Activated CD8-positive, alpha-beta T cell treated with anti-CD3 and anti-CD28 coated beads for 36 hours (primary cell): ENCODE measurements at regions not wholly inside any gene's neighbourhood (a gene's known extent, or its start where the extent isn't known, plus 50 kb on each side); places are given as distances from the start of the nearest gene placed in this dataset.
"Not testable (repeated sequence)": the region's sequence is repeated elsewhere in the genome, so short reads cannot be mapped to it uniquely, and the experiment has no call there.

Experiments
- ATAC-seq: fragments of 200-7000 bp; cut with Tn5 transposase; one replicate; pipeline ENCODE4 v1.10.0; 2021; ENCODE audit warnings: mild to moderate bottlenecking, moderate library complexity
- CTCF ChIA-PET: fragments of 350-600 bp; sonication (Branson Sonifier 250); formaldehyde crosslinking; loops from one replicate; lab custom pipeline; 2021; ENCODE audit warnings: antibody characterized with exemption; lab: Charles Lee
- POLR2A ChIA-PET: fragments of 350-600 bp; sonication (Branson Sonifier 250); formaldehyde crosslinking; loops from one replicate; lab custom pipeline; 2021; ENCODE audit warnings: antibody characterized with exemption; lab: Charles Lee
- DNase-seq: peaks from one replicate; pipeline ENCODE4 v3.0.0-alpha.2; 2020
- H3K27ac Mint-ChIP-seq: one replicate; pipeline ENCODE4 v1.8.0; 2021; ENCODE audit warnings: mild to moderate bottlenecking, mixed read lengths
- H3K27me3 Mint-ChIP-seq: one replicate; pipeline ENCODE4 v1.8.0; 2021; ENCODE audit warnings: mixed read lengths
- H3K36me3 Mint-ChIP-seq: one replicate; pipeline ENCODE4 v1.8.0; 2021; ENCODE audit warnings: low read depth, mixed read lengths
- H3K4me1 Mint-ChIP-seq: one replicate; pipeline ENCODE4 v1.8.0; 2021; ENCODE audit warnings: low read depth, mixed read lengths
- H3K4me3 Mint-ChIP-seq: one replicate; pipeline ENCODE4 v1.8.0; 2021; ENCODE audit warnings: mild to moderate bottlenecking, moderate library complexity, mixed read lengths
- H3K9me3 Mint-ChIP-seq: one replicate; pipeline ENCODE4 v1.8.0; 2021; ENCODE audit warnings: mixed read lengths
- intact Hi-C: fragments of 100-400 bp; cut with micrococcal nuclease; formaldehyde crosslinking; loops from one replicate; pipeline ENCODE4 v1.10.0; 2022
- TF ChIP-seq, protein P1 (sequence below): fragments of 200-600 bp; IDR thresholded peaks from one replicate; pipeline ENCODE4 v1.8.0; 2022; ENCODE audit warnings: antibody characterized with exemption, mild to moderate bottlenecking

DNA sequence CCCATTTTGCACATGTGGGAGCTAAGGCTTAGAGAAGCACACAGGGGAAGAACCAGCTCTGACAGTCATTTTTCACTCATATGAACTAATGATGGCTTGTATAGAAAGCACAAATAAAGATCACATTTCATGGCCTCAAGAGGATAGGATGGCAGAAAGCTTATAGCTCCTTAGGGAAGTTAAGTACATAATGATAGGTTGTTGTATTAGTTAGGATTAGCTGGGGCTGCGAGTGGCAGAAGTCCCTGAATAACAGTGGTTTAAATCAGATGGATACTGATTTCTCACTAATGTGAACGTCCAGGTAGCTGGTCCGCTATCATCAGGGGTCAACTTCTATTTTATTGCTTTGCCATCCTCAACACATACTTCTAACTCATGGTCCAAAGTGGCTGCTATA lies 284.0 kb downstream of the RPS6KC1 start:
- Mint-ChIP-seq H3K27ac (no peak overlapping the region), H3K4me1 (no peaks in the 10 kb centered on the region), H3K4me3 (no peak overlapping the region), H3K36me3 (no peaks in the 10 kb centered on the region), H3K9me3 (no peaks in the 10 kb centered on the region), H3K27me3 (peaks cover 6% of the 10 kb centered on the region)
- CTCF ChIA-PET = interaction anchor here (0.6 to 0.9 kb wide), 2 partner anchors 9 to 11 kb away, joined by 3 to 4 read pairs; no protein-coding TSS in a partner anchor
- no peak for ATAC-seq
- intact Hi-C loops = no loop called here
- no peak for DNase-seq
- TF ChIP-seq, protein P1, sequence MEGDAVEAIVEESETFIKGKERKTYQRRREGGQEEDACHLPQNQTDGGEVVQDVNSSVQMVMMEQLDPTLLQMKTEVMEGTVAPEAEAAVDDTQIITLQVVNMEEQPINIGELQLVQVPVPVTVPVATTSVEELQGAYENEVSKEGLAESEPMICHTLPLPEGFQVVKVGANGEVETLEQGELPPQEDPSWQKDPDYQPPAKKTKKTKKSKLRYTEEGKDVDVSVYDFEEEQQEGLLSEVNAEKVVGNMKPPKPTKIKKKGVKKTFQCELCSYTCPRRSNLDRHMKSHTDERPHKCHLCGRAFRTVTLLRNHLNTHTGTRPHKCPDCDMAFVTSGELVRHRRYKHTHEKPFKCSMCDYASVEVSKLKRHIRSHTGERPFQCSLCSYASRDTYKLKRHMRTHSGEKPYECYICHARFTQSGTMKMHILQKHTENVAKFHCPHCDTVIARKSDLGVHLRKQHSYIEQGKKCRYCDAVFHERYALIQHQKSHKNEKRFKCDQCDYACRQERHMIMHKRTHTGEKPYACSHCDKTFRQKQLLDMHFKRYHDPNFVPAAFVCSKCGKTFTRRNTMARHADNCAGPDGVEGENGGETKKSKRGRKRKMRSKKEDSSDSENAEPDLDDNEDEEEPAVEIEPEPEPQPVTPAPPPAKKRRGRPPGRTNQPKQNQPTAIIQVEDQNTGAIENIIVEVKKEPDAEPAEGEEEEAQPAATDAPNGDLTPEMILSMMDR = no peak
- POLR2A ChIA-PET = no interaction called here

GRCh38 chr1:213337025-213337678 lies 286.1 kb downstream of the RPS6KC1 start:
- POLR2A ChIA-PET = no interaction called here

GRCh38 chr1:213340593-213340992 lies 289.6 kb downstream of the RPS6KC1 start:
- ChIA-PET CTCF (no interaction called here), POLR2A (no interaction called here)
- Mint-ChIP-seq H3K9me3 (no peaks in the 10 kb centered on the region), H3K27ac (no peak overlapping the region), H3K4me1 (no peaks in the 10 kb centered on the region), H3K36me3 (no peaks in the 10 kb centered on the region), H3K27me3 (peaks cover 12% of the 10 kb centered on the region), H3K4me3 (no peak overlapping the region)
- TF ChIP-seq, protein P1 = no peak
- no peak for DNase-seq
- ATAC-seq = no peak
- intact Hi-C loops = no loop called here

More at GRCh38 chr1:213337025-213337678, 286.1 kb downstream of the RPS6KC1 start:
- CTCF ChIA-PET = no interaction called here
- ATAC-seq (no peak), DNase-seq (no peak)
- Mint-ChIP-seq H3K4me3 (no peak overlapping the region), H3K9me3 (no peaks in the 10 kb centered on the region), H3K36me3 (no peaks in the 10 kb centered on the region), H3K4me1 (no peaks in the 10 kb centered on the region), H3K27me3 (peaks cover 10% of the 10 kb centered on the region), H3K27ac (no peak overlapping the region)
- TF ChIP-seq, protein P1 = no peak
- intact Hi-C loops = no loop called here

DNA sequence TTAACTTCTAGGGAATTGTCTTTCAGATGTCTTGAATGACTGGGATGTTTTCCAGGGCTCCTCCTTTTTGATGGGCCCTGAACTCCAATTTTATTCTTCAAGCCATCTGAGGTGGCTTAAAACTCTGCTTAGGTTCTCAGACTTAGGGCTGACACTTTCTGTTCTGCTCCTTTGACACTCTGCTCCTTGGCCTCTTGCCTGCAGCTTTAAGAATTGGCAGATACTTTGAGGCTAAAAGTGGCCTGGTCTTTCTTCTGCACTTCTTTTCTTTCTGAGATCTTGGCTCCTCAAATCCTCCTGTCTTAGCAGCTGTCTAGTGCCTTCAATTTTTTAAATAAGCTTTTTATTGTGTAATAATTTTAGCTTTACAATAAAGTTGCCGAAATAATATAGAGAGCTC lies 294.6 kb downstream of the RPS6KC1 start:
- DNase-seq = no peak
- Mint-ChIP-seq H3K36me3 (no peaks in the 10 kb centered on the region), H3K4me3 (no peak overlapping the region), H3K4me1 (no peaks in the 10 kb centered on the region), H3K27me3 (peaks cover 14% of the 10 kb centered on the region), H3K9me3 (no peaks in the 10 kb centered on the region), H3K27ac (no peak overlapping the region)
- TF ChIP-seq, protein P1 = no peak
- intact Hi-C loops = no loop called here
- no peak for ATAC-seq
- CTCF ChIA-PET = no interaction called here
- POLR2A ChIA-PET = no interaction called here

GRCh38 chr1:213357403-213357802 lies 306.4 kb downstream of the RPS6KC1 start:
- no peaks in the 10 kb centered on the region for H3K4me1 Mint-ChIP-seq
- DNase-seq (no peak), ATAC-seq (no peak)
- no peaks in the 10 kb centered on the region for H3K27me3 Mint-ChIP-seq
- TF ChIP-seq, protein P1 = no peak
- no peaks in the 10 kb centered on the region for H3K9me3 Mint-ChIP-seq
- H3K36me3 Mint-ChIP-seq = no peaks in the 10 kb centered on the region
- intact Hi-C loops = no loop called here
- no peak overlapping the region for H3K4me3 Mint-ChIP-seq
- POLR2A ChIA-PET = no interaction called here
- no peak overlapping the region for H3K27ac Mint-ChIP-seq
- CTCF ChIA-PET = no interaction called here

- H3K27me3 Mint-ChIP-seq, DNase-seq, CTCF ChIA-PET, H3K9me3 Mint-ChIP-seq, POLR2A ChIA-PET, H3K4me3 Mint-ChIP-seq, H3K36me3 Mint-ChIP-seq, ATAC-seq, intact Hi-C loops, H3K27ac Mint-ChIP-seq, H3K4me1 Mint-ChIP-seq: not testable (repeated sequence)
Measured at GRCh38 chr1:213358368-213358767, 307.3 kb downstream of the RPS6KC1 start.
